Lower leg skin (tissue), 4 donors: ENCODE measurements at regions not wholly inside any gene's neighbourhood (a gene's known extent, or its start where the extent isn't known, plus 50 kb on each side); places are given as distances from the start of the nearest gene placed in this dataset.

ENCODE experiments used
- DNase-seq, 2 donors: peaks; one replicate each; pipeline ENCODE4 v3.0.0-alpha.2; 2019; ENCODE audit warnings: low spot score in 2 of 2
- H3K4me3 ChIP-seq: fragments of 200-600 bp; sonication (generic); 2 replicates; pipeline ENCODE4 v1.5.1; 2017; ENCODE audit warnings: mild to moderate bottlenecking, low read depth; ENCODE audit not compliant: poor library complexity, severe bottlenecking
- POLR2A ChIP-seq, 2 donors: fragments of 450-650 bp; IDR thresholded peaks; one replicate each; pipeline ENCODE4 v1.6.1; 2016 to 2017; ENCODE audit warnings: antibody characterized with exemption in 2 of 2, mild to moderate bottlenecking in 1 of 2, moderate library complexity in 1 of 2
- WGBS, 2 donors: methylation state at CpG; one replicate each; pipeline ENCODE4 v1.1.5; 2018; 5-methylcytosine and 5-hydroxymethylcytosine counted together
- intact Hi-C: fragments of 100-400 bp; cut with DNase I; formaldehyde crosslinking; loops from one replicate; pipeline ENCODE4 v1.15.0; 2023; ENCODE audit warnings: low total_unique reads
- TF ChIP-seq, protein P1 (sequence below), 3 donors: fragments of 450-650 bp; IDR thresholded peaks; one replicate each; pipeline ENCODE4 v1.5.1; 2016; ENCODE audit warnings: antibody characterized with exemption in 3 of 3, mild to moderate bottlenecking in 3 of 3, moderate library complexity in 2 of 3

DNA sequence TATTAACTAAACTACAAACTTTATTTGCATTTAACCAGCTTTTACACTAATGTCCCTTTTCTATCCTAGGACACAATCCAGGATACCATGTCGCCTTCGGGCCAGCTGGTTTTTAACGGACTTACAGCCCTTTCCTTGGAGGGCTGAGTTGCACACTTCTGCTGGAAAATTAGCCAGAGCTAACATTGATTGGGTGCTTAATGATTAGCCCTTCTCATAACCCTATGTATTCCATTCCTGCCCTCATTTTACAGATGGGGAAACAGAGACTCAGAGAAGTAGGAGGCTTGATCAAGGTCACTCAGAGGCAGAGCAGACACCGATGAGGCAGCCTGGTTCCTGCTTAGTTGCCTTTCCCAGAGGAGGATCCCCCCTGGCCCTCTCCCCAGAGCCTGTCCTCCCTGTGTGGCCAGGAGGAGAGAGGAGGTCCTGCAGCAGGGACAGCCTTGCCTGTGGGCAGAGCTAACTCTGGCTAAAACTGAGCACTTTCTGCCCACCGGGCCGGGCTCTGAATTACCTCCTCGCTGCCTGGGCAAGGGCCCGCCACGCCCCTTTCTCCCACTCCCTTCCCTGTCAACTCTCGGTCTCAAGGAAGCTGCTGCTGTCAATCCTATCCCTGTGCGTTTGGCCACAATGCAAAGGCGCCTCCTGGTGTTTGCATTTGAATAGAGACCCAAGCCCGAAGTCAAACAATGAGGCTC lies 59.6 kb upstream of the PAX6 start:
- intact Hi-C loops, result no loop called here

DNA sequence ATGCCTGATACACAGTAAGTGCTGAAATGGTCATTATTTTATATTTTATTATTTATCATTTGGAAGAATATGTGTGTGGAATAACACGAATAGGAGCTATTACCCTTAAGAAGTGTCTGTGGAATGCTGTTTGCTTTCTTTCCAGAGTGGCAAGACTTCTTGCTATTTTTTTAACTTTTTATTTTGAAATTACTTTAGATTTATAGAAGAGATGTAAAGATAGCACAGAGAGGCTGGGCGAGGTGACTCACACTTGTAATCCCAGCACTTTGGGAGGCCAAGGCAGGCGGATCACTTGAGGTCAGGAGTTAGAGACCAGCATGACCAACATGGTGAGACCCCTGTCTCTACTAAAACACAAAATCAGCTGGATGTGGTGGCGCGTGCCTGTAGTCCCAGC lies 58.9 kb upstream of the PAX6 start:
- TF ChIP-seq, protein P1, sequence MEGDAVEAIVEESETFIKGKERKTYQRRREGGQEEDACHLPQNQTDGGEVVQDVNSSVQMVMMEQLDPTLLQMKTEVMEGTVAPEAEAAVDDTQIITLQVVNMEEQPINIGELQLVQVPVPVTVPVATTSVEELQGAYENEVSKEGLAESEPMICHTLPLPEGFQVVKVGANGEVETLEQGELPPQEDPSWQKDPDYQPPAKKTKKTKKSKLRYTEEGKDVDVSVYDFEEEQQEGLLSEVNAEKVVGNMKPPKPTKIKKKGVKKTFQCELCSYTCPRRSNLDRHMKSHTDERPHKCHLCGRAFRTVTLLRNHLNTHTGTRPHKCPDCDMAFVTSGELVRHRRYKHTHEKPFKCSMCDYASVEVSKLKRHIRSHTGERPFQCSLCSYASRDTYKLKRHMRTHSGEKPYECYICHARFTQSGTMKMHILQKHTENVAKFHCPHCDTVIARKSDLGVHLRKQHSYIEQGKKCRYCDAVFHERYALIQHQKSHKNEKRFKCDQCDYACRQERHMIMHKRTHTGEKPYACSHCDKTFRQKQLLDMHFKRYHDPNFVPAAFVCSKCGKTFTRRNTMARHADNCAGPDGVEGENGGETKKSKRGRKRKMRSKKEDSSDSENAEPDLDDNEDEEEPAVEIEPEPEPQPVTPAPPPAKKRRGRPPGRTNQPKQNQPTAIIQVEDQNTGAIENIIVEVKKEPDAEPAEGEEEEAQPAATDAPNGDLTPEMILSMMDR (IDR thresholded peaks at IDR 0.05), result no peak
- TF ChIP-seq POLR2A (IDR thresholded peaks at IDR 0.05), result no peak
- DNase-seq, result no peak
- intact Hi-C loops, result no loop called here
- H3K4me3 ChIP-seq, result no peak overlapping the region
- 84 to 86% methylated on average over 5 of the region's 5 CpGs for WGBS, 2 donors

More for the DNA sequence above, 59.6 kb upstream of the PAX6 start:
- TF ChIP-seq, protein P1 (IDR thresholded peaks at IDR 0.05), result no peak
- no peak for TF ChIP-seq POLR2A (IDR thresholded peaks at IDR 0.05)
- 20 to 24% methylated on average over 12 to 13 of the region's 13 CpGs for WGBS, 2 donors
- peak in 1 of 2 donors; percentile 86 for DNase-seq
- H3K4me3 ChIP-seq, result no peak overlapping the region

DNA sequence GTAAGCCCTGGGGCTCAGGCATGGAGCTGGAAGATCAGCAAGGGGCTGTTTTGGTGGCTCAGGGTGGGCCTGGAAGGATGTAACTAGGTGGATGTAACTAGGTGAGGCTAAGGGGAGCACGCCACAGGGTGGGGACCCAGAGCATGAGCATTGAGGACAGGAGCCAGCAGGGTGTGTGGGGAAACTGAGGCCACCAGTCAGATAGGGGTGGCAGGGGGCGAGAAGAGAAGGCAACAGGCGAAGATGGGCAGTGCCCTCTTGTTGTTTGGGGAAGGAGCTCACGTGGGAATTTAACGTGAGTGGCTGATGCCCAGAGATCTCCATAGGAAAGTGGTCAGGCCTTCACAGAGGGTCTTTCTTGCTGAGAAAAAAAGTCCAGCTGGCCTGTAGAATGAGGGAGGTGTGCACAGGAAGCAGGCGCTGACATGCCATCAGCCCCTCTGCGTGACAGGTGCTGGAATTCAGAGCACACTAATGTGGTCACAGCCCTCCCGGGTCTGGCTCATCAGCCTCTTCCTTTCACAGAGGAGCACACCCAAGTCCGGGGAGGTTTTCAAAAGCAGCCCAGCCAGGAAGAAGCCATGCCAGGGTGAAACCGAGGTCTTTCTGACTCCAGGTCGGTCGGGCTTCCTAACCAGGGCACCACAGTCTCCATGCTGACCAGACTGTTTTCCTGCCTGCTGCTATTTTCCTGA lies 54.6 kb upstream of the PAX6 start:
- 68 to 72% methylated on average over 12 of the region's 12 CpGs for WGBS, 2 donors
- no peak for DNase-seq
- no peak overlapping the region for H3K4me3 ChIP-seq
- TF ChIP-seq, protein P1 (IDR thresholded peaks at IDR 0.05), result no peak
- TF ChIP-seq POLR2A (IDR thresholded peaks at IDR 0.05), result no peak
- intact Hi-C loops, result no loop called here

DNA sequence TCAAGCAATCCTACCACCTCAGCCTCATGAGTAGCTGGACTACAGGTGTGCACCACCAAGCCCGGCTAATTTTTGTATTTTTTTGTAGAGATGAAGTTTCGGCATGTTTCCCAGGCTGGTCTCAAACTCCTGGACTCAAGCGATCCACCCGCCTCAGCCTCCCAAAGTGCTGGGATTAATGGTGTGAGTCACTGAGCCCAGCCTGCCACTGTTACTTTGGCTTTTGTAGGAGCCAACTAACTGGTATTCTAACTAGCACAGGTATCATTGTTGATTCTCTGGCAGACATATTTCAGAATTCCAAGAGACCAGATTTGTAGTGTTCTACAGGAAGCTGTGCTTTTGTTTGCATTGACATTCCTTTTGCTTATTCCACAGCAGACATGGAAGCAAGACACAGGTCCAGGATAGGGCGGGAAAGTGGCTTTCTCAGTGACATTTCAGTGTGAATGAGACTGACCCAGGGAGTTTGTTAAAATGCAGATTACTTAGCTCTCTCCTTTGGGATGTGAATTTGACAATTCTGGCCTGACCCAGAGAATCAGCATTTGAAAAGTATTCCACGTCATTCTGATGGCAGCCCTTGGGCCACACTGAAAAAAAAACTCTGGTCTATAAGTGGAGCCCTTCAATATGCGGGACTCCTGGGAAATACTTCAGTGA lies 52.2 kb upstream of the PAX6 start:
- TF ChIP-seq, protein P1 (IDR thresholded peaks at IDR 0.05), result no peak
- TF ChIP-seq POLR2A (IDR thresholded peaks at IDR 0.05), result no peak
- no peak for DNase-seq
- WGBS, 2 donors, result 81 to 86% methylated on average over 7 of the region's 7 CpGs
- no peak overlapping the region for H3K4me3 ChIP-seq
- intact Hi-C loops, result no loop called here

DNA sequence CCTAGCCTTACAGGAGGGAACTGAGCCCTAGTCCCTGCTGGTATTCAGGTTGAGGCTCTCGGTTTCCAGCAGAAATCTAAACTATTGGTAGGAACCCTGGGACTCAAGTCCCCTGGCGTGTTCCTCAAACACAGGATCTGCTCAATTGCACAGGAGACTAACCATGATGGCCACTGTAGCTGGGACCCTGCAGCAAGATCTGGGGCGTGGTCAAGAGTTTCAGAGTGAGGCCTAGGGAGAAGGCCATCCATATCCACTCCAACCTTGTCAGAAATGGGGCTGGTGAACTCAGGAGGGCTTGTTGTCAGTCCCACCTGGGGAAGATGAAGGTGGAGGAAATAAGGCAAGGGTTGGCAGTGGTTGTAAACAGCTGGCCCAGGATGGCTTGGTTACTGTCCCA lies 49.9 kb upstream of the PAX6 start:
- DNase-seq, result no peak
- TF ChIP-seq POLR2A (IDR thresholded peaks at IDR 0.05), result no peak
- TF ChIP-seq, protein P1 (IDR thresholded peaks at IDR 0.05), result no peak
- no peak overlapping the region for H3K4me3 ChIP-seq
- 81 to 86% methylated on average over 3 of the region's 3 CpGs for WGBS, 2 donors
- intact Hi-C loops, result no loop called here
